ENCODE measurements at regions not wholly inside any gene's neighbourhood (a gene's known extent, or its start where the extent isn't known, plus 50 kb on each side); places are given as distances from the start of the nearest gene placed in this dataset.
"Not testable (repeated sequence)": the region's sequence is repeated elsewhere in the genome, so short reads cannot be mapped to it uniquely, and the experiment has no call there.

DNA sequence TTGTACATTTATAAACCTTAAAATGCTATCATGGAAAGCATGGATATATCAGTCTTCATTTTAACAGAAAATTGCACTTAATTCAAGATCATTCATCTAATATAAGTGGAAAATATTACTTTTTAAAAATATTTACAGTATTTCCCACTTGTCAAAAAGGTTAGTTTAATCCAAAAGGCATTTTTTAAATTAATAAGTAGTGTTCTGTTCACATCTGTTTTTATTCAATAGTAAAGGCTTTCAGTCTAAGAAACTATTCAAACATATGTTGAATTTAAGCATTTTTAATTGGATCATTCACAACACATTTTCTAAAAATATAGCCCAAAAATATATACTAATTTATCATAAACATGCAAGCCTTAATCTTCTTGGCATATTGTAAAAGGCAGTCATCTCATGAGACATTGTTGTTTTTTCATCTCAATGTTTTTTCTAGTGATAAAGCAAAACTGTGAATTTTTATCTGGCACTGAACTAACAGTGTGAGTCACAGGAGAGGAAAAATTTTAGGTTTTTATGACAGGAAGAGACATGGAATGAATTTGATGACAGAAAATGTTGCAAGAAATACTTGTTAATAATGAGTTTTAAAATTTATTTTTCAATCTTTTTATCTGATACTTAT, 1642.5 kb upstream of the TMEFF2 start:
- DNase-seq (ENCODE audit: low read depth in 4 of 4, low spot score in 1 of 4) = no peak

DNA sequence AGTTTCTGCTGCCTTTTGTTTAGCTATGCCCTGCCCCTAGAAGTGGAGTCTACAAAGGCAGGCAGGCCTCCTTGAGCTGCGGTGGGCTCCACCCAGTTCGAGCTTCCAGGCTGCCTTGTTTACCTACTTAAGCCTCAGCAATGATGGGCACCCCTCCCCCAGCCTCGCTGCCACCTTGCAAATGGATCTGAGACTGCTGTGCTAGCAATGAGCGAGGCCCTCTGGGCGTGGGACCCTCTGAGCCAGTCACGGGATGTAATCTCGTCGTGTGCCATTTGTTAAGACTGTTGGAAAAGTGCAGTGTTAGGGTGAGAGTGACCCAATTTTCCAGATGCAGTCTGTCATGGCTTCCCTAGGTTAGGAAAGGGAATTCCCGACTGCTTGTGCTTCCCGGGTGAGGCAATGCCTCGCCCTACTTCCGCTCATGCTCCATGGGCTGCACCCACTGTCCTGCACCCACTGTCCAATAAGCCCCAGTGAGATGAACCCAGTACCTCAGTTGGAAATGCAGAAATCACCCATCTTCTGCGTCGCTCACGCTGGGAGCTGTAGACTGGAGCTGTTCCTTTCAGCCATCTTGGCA, 1641.8 kb upstream of the TMEFF2 start:
- not testable (repeated sequence) for DNase-seq (ENCODE audit: low read depth in 4 of 4, low spot score in 1 of 4)

DNA sequence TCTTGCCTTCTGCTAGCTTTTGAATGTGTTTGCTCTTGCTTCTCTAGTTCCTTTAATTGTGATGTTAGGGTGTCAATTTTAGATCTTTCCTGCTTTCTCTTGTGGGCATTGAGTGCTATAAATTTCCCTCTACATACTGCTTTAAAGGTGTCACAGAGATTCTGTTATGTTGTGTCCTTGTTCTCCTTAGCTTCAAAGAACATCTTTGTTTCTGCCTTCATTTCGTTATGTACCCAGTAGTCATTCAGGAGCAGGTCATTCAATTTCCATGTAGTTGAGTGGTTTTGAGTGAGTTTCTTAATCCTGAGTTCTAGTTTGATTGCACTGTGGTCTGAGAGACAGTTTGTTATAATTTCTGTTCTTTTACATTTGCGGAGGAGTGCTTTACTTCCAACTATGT, 1639.2 kb upstream of the TMEFF2 start:
- DNase-seq (ENCODE audit: low read depth in 4 of 4, low spot score in 1 of 4) = not testable (repeated sequence)

DNA sequence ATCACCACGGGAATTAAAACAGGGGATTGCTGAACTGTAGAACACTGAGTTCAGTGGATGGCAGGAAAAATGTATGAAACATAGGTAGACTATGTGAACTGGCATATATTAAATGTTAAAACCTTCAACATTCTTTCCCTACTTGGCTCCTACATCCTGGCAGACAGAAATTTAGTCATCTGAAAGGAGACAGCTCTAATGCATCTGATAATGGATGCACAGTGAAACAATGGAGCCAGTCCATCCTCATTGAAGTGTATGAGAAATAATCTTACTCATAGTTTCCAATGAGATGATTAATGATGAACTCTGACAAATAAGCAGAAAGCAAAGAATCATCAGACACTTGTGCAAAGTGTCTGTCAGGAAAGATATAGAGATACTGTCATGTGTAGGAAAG, 1629.7 kb upstream of the TMEFF2 start:
- no peak for DNase-seq (ENCODE audit: low read depth in 4 of 4, low spot score in 1 of 4)

DNA sequence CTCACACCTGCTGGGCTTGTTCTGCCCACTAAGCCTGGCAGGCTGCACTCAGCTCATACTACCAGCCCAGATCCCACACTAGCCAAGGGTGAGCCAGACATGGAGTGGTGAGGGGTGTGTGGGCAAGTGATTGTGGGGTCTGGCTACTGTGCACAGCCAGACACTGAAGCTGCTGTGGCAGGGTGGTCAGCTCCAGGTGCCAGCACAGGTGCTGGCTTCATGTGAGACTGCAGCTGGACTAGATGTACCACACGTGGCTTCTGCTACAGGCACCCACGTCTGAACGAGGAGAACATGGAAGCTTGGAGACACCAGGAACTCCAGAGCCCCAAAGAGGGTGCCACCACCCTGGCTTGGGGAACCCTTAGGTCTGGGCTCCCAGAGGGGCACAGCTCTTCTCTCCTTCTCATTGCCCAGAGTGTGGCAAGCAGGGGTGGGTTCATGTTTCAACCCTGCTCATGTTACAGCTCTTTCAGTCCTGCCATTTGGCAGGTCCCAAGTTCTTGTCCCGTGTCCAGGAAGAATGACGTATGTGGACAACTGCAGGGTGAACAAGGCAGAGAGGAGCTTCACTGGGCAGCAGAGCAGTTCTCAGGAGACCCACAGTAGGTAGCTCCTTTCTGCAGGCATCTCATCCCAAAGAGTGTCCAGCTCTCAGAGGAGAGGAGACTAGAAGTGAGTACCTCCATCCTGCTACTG, 1624.2 kb upstream of the TMEFF2 start:
- DNase-seq (ENCODE audit: low read depth in 4 of 4, low spot score in 1 of 4) = no peak

DNA sequence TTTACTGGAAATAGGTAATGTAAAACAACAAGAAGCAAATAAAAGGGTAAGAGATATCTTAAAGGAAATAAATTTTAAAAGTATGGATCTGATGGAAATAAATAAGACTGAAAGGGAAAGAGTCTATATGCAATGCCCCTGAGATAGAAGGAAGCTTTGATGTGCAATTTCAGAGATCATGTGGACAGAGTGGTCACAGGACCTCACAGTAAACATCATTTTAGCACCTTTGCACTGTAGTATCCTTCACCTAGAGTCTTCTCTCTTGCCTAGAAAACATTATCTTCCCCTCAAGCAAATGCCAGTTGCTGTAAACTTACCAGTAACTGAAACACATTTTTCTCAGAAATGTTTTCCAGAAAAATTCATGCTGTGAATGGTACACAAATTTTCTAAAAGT, 1621.3 kb upstream of the TMEFF2 start:
- no peak for DNase-seq (ENCODE audit: low read depth in 4 of 4, low spot score in 1 of 4)

DNA sequence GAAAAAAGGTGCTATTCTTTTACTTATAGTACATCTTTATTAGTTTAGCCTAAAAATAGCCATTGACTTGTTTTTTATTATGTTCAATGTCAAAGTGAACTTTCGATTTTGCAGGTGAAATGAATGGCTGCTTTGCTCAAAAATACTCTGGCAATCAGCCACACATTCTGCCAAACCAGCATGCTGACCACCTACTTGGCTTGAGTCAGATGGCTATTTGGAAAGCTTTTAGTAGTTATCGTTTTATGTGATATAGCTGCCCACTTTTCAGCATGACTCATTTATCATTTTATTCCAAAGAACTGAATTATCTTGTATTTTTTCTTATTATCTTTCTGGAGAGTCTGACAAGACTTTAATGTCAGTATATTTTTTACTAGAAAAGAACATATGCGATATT, 1615.8 kb upstream of the TMEFF2 start:
- DNase-seq (ENCODE audit: low read depth in 4 of 4, low spot score in 1 of 4) = no peak

DNA sequence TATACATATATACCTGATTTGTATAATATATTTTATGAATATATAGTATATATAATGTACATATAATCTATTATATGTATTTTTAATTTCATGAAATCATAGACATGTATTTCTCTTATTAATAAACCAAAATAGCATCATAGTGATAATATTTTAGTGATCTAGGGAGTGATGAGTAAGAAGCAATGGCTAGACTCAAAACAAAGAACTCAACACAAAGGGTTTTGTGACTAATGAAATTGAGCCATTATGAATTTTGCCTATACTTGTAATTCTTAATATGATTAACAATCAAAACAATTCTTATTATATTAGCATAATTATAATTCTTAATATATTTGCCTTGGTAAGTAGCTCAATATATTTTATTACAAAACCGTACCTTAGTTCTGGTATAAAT, 1614.1 kb upstream of the TMEFF2 start:
- no peak for DNase-seq (ENCODE audit: low read depth in 4 of 4, low spot score in 1 of 4)

DNA sequence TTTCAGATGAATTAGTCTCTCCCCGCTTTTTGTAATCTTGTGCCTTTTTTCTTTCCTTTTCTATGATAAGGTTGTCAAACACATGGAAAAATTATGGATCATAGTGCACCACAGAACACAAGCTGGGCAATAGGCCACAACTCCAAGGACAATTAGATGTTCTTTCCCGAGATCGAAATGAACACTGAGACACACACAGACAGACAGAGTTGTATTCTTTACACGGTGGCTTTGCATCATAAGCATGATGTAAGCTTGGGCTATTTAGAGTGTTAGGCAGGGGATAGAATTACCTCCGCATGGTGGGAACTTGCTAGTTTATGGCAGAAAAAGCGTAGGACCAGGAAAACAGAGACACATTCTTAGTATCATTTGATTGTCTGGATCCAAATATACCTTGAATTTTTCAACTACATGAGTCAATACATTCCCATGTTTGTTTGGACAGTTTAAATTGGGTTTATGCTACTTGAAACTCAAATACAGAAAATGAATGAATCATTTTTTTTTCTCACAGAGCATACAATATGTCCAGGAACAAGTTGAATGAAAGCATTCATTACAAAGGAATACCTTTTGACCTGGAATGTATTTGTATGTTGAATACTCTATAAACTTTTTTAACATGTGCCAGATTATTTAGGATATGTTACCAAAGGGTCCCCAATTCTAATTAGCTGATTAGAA, 1611.5 kb upstream of the TMEFF2 start:
- DNase-seq (ENCODE audit: low read depth in 4 of 4, low spot score in 1 of 4) = no peak

DNA sequence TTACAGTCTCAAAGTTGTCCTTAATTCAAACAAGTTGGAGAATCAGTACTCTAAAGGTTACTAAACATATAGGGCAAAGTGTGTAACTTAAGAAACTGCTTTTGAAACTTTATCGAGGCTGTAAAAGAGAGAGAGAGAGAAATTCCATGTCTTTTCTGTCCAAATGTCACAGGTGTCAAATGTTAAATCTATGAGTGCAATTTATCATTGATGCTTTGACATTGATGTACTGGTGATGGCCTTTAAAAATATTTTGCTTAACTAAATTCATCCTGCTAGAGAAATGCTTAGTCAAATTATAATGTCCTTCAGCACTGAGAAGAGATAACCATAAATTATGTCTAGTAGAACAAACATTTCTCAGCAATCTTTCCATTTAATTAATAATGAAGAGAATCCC, 1602.1 kb upstream of the TMEFF2 start:
- no peak for DNase-seq (ENCODE audit: low read depth in 4 of 4, low spot score in 1 of 4)

DNA sequence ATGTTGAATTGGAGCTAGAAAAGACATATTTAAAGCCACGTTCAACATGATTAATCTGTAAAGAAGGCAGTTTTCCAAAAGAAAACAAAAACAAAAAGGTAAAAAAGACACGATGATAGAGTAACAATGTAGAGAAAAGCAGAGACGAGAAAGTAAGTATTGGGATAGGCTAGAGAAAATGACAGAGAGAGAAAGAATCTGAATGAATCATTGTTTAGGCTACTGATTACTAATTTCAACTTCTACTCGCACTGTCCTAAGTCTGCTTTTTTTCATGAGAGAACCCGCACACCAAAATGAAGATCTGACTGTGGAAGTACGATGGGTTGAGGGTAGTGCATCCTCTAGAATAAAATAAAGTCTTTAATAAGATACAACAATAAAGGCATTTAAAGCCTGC, 1599.2 kb upstream of the TMEFF2 start:
- no peak for DNase-seq (ENCODE audit: low read depth in 4 of 4, low spot score in 1 of 4)

DNA sequence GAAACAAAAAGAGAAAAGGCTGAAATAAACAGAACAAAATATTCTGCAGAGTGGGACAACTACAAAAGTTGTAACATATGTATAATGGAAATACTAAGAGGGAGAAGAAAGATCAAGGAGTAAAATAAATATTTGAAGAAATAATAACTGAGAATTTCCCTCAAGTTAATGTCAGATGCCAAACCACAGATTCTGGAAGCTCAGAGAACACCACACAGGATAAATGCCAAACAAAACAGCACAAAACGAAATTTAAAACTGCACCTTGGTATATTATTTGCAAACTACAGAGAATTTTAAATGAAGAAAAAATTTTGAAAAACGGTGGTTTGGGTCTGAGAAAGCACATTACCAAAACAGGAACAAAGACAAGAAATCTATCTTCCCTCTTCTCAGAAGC, 1588.9 kb upstream of the TMEFF2 start:
- DNase-seq (ENCODE audit: low read depth in 4 of 4, low spot score in 1 of 4) = no peak

DNA sequence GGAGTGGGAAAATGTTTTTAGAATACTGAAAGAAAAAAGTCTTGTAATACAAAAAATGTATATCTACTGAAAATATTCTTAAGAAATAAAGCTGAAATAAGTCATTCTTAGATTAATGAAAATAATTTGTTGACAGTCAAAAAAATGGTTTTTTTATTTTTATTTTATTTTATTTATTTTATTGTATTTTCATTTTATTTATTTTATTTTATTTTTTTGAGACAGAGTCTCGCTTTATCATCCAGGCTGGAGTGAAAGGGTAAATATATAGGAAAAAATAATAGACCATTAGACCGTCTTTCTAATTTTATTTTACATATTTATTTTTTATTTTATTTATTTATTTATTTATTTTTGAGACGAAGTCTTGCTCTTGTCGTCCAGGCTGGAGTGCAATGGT, 1583.6 kb upstream of the TMEFF2 start:
- no peak for DNase-seq (ENCODE audit: low read depth in 4 of 4, low spot score in 1 of 4)

DNA sequence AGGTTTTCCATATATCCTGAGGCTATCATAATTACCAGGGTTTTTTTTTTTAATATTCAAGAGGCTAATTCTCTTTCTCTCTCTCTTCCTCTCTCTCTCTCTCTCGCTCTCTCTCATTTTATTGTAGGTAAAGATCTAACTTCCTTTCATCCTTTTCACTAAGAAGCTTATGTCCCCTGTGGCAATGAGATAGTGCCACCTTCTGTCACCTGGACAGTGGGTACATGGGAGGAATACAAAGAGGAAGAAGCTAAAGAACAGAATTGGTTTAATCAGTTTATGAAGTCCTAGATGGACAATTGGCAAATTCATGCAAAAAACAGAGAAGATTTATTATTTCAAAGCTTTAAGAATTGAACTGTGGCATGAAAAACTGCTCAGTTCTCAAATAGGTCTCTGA, 1582.3 kb upstream of the TMEFF2 start:
- DNase-seq (ENCODE audit: low read depth in 4 of 4, low spot score in 1 of 4) = no peak

DNA sequence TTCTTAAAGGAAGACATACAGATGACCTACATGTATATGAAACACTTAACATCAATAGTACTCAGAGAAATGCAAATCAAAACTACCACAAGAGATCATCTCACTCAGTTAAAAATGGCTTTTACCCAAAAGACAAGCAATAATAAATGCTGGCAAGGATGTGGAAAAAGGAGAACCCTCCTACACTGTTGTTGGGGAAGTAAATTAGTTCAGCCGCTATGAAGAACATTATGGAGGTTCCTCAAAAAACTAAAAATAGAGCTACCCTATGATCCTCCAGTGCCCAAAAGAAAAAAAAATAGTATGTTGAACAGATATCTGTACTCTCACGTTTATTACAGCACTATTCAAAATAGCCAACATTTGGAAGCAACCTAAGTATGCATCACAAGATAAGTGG, 1579.4 kb upstream of the TMEFF2 start:
- DNase-seq (ENCODE audit: low read depth in 4 of 4, low spot score in 1 of 4) = no peak

DNA sequence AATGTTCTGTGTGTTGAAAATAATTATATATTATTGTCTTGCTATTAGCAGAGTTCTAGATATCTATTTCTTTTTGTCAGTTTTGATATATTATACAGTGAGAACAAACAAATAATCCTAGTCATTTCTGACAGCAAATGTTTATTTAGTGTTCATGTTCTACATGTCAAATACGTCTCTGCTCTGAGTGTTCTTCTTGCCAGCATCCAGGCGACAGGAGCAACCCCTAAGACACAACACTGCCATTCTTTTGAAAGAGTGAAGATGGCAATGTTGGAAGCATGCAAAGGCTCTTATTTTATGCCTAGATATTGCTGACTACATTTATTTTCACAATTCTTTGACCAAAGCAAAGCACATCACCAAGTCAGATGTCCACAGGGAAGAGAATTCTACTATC, 1556.6 kb upstream of the TMEFF2 start:
- no peak for DNase-seq (ENCODE audit: low read depth in 4 of 4, low spot score in 1 of 4)

DNA sequence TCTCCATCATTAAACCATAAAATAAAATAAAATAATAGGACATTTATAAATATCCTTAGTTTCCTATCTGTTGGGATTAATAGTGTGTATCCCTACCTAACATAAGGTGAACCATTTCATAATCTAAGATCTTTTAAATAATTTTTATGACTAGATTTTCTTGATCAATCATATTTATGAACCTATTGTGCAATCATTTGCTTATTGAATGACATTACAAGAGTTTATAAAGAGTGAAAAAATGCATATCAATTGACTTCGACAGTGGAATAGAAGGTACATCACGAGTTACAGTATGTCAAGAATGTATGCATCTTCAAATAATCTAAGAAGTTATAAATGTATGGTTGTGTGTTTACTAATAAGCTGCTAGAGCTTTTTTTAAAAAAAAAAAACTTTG, 1554.8 kb upstream of the TMEFF2 start:
- DNase-seq (ENCODE audit: low read depth in 4 of 4, low spot score in 1 of 4) = no peak

DNA sequence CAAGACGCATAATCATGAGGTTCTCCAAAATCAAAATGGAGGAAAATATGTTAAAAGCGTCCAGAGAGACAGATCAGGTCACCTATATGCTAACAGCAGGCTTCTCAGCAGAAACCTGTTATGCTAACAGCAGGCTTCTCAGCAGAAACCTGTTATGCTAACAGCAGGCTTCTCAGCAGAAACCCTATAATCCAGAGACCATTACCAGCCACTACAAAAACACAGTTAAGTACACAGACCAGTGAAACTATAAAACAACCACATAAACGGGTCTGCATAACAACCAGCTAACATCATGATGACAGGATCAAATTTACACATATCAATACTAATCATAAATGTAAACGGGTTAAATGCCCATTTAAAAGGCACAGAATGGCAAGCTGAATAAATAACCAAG, 1548.4 kb upstream of the TMEFF2 start:
- no peak for DNase-seq (ENCODE audit: low read depth in 4 of 4, low spot score in 1 of 4)

DNA sequence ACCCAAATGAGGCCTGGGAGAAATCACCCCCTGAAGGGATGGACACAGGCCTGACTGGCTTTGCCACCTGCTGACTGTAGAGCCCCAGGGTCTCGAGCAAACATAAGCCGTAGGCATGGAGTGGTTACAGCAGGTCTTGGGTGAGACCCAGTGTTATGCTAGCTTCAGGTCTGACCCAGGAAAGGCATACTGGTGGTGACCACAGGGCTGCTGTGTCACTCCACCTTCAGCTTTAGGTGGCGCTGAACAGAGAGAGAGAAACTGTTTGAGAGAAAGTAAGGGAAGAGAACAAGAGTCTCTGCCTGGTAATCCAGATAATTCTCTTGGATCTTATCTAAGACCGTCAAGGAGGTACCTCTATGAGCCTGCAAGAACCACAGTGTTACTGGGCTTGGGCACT, 1544.2 kb upstream of the TMEFF2 start:
- no peak for DNase-seq (ENCODE audit: low read depth in 4 of 4, low spot score in 1 of 4)

DNA sequence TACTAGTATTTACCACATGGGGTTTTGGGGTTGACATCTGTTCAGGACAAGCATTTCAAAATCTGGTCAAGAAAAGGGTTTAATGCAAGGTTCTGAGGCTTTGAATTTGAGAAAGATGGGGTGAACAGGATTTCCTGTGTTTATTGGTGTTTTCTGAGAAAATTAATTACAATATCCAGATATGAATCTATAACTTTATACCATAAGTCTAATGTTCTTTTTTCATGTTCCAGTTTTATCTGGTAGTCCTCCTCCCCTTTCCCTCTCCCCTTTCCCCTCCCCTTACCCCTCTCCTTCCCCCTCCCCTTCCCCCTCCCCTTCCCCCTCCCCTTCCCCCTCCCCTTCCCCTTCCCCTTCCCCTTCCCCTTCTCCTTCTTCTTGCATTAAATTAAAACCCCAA, 1518.2 kb upstream of the TMEFF2 start:
- no peak for DNase-seq (ENCODE audit: low read depth in 4 of 4, low spot score in 1 of 4)

DNA sequence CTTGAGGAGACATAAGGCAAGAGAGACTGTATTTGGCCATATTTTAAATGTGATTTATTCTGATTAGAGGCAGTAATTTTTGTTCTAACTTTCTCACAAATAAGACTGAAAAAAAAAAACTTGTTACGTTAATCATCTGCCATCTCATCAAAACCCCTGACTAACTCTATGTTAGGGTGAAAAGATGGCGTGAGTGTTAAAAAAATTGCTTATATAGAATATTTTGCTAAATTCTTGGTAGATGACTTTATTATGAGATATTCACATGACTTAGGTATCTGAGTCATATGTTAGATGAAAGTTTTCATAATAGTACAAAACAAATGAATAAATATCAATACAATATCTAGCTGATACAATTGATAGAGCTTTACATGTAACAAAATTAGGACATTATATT, 1508.7 kb upstream of the TMEFF2 start:
- DNase-seq (ENCODE audit: low read depth in 4 of 4, low spot score in 1 of 4) = no peak

DNA sequence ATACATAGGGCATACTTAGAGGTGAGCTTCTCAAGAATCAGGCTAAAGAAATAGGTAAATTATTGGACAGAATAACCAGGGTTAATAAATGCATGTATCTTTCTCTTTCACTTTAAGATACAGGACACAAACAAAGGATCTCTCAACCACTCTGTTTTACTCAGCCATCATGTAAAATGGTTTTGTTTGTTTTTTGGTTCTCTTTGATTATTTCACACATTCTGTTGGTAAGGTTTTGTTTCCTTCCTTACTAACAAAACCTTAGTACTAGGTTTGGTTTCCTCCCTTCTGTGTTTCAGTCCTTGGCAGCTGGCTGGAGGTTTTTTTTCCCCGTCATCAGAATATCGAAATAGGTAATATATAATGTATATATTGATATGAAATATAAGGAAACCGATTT, 1506.8 kb upstream of the TMEFF2 start:
- DNase-seq (ENCODE audit: low read depth in 4 of 4, low spot score in 1 of 4) = no peak
